ENCODE measurements at regions not wholly inside any gene's neighbourhood (a gene's known extent, or its start where the extent isn't known, plus 50 kb on each side); places are given as distances from the start of the nearest gene placed in this dataset.

- no peak for DNase-seq
- Mint-ChIP-seq H3K4me1 (peaks cover 2% of the 10 kb centered on the region), H3K9me3 (no peaks in the 10 kb centered on the region), H3K36me3 (no peaks in the 10 kb centered on the region), H3K4me3 (no peak overlapping the region), H3K27ac (no peak overlapping the region), H3K27me3 (peaks cover 46% of the 10 kb centered on the region)
- CTCF ChIA-PET = no interaction called here
Measured at GRCh38 chr20:63070771-63071540, 64.2 kb upstream of the BHLHE23 start.

- peaks cover 2% of the 10 kb centered on the region for H3K4me1 Mint-ChIP-seq
- no peaks in the 10 kb centered on the region for H3K36me3 Mint-ChIP-seq
- H3K27me3 Mint-ChIP-seq = peaks cover 46% of the 10 kb centered on the region
- no peak for DNase-seq
- H3K9me3 Mint-ChIP-seq = no peaks in the 10 kb centered on the region
- no peak overlapping the region for H3K27ac Mint-ChIP-seq
- CTCF ChIA-PET = no interaction called here
- H3K4me3 Mint-ChIP-seq = no peak overlapping the region
Measured at GRCh38 chr20:63070301-63070625, 63.5 kb upstream of the BHLHE23 start.

DNA sequence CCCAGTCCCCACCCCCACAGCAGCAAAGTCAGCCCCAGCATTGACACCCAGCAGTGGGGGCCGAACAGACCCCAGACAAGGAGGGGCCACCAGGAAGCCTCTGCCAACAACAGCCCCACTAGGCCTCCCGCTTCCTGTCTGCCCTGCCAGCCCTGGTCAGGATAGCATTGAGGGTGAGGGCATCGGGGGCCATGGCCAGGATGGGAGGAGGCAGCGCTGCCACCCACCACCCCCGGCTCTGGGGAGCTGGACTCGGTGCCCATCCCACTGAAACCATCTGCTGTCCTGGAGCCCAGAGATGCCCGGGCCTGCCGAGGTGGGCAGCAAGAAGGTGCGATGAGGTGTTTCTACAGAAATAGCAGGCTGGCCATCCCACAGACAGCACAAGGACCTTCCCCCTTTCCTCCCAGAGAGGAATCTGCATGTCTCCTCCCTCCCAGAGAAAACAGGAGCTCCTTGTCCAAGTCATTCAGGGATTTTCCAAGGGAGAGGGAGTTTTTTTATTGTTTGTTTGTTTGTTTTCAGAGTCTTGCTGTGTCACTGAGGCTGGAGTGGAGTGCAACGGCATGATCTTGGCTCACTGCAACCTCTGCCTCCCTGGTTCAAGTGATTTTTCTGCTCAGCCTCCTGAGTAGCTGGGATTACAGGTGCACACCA lies 62.1 kb upstream of the BHLHE23 start:
- no peak overlapping the region for H3K27ac Mint-ChIP-seq
- no peaks in the 10 kb centered on the region for H3K9me3 Mint-ChIP-seq
- no peak overlapping the region for H3K4me3 Mint-ChIP-seq
- peaks cover 45% of the 10 kb centered on the region for H3K27me3 Mint-ChIP-seq
- H3K36me3 Mint-ChIP-seq = no peaks in the 10 kb centered on the region
- peaks cover 2% of the 10 kb centered on the region for H3K4me1 Mint-ChIP-seq
- CTCF ChIA-PET = no interaction called here
- DNase-seq = no peak

- peaks cover 36% of the 10 kb centered on the region for H3K27me3 Mint-ChIP-seq
- CTCF ChIA-PET = no interaction called here
- H3K9me3 Mint-ChIP-seq = no peaks in the 10 kb centered on the region
- H3K27ac Mint-ChIP-seq = no peak overlapping the region
- H3K36me3 Mint-ChIP-seq = no peaks in the 10 kb centered on the region
- no peak overlapping the region for H3K4me3 Mint-ChIP-seq
- DNase-seq = no peak
- peaks cover 2% of the 10 kb centered on the region for H3K4me1 Mint-ChIP-seq
Measured at GRCh38 chr20:63067721-63068560, 61.2 kb upstream of the BHLHE23 start.

GRCh38 chr20:63067266-63067635 lies 60.5 kb upstream of the BHLHE23 start:
- H3K9me3 Mint-ChIP-seq = no peaks in the 10 kb centered on the region
- DNase-seq = no peak
- CTCF ChIA-PET = no interaction called here
- H3K4me3 Mint-ChIP-seq = no peak overlapping the region
- no peaks in the 10 kb centered on the region for H3K36me3 Mint-ChIP-seq
- H3K27ac Mint-ChIP-seq = no peak overlapping the region
- no peaks in the 10 kb centered on the region for H3K4me1 Mint-ChIP-seq
- H3K27me3 Mint-ChIP-seq = peaks cover 29% of the 10 kb centered on the region

GRCh38 chr20:63066506-63067265 lies 59.9 kb upstream of the BHLHE23 start:
- H3K27me3 Mint-ChIP-seq = peaks cover 27% of the 10 kb centered on the region
- CTCF ChIA-PET = no interaction called here
- no peak overlapping the region for H3K27ac Mint-ChIP-seq
- H3K4me3 Mint-ChIP-seq = no peak overlapping the region
- H3K9me3 Mint-ChIP-seq = peaks cover 3% of the 10 kb centered on the region
- no peak for DNase-seq
- no peaks in the 10 kb centered on the region for H3K36me3 Mint-ChIP-seq
- H3K4me1 Mint-ChIP-seq = no peaks in the 10 kb centered on the region

DNA sequence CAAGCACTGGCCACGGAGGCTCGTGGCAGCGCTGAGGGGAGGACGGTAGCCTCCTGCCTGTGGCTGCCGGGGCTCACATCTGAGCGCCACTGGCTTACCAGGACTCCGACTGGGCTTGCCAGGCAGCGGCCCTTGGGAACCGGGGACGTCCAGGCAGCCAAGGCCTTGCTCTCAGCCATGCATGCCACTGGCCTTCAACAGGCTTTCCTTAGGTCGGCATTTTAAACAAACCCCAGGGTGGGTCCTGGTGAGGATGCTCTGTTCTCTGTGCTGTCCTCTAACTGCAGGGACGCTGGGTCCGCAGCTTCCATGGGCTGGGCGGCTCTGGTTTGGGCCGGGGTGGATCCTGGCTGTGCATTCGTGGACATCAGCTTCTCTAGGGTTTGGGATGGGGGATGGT lies 59.1 kb upstream of the BHLHE23 start:
- Mint-ChIP-seq H3K9me3 (peaks cover 10% of the 10 kb centered on the region), H3K27ac (no peak overlapping the region), H3K27me3 (peaks cover 19% of the 10 kb centered on the region), H3K4me1 (no peaks in the 10 kb centered on the region), H3K4me3 (no peak overlapping the region), H3K36me3 (no peaks in the 10 kb centered on the region)
- CTCF ChIA-PET = no interaction called here
- no peak for DNase-seq

GRCh38 chr20:63064745-63065711 lies 58.3 kb upstream of the BHLHE23 start:
- Mint-ChIP-seq H3K4me1 (no peaks in the 10 kb centered on the region), H3K36me3 (no peaks in the 10 kb centered on the region), H3K27ac (no peak overlapping the region), H3K27me3 (peaks cover 10% of the 10 kb centered on the region), H3K4me3 (no peak overlapping the region), H3K9me3 (peaks cover 10% of the 10 kb centered on the region)
- DNase-seq = no peak
- CTCF ChIA-PET = no interaction called here

- Mint-ChIP-seq H3K27me3 (peaks cover 3% of the 10 kb centered on the region), H3K9me3 (peaks cover 10% of the 10 kb centered on the region), H3K4me1 (no peaks in the 10 kb centered on the region), H3K36me3 (no peaks in the 10 kb centered on the region), H3K27ac (no peak overlapping the region), H3K4me3 (no peak overlapping the region)
- CTCF ChIA-PET = no interaction called here
- DNase-seq = peak; percentile 10
Measured at GRCh38 chr20:63064310-63064709, 57.5 kb upstream of the BHLHE23 start.

- Mint-ChIP-seq H3K27ac (no peak overlapping the region), H3K4me3 (no peak overlapping the region), H3K27me3 (no peaks in the 10 kb centered on the region), H3K9me3 (peaks cover 10% of the 10 kb centered on the region), H3K36me3 (no peaks in the 10 kb centered on the region), H3K4me1 (no peaks in the 10 kb centered on the region)
- CTCF ChIA-PET = no interaction called here
- peak; percentile 10 for DNase-seq
Measured at GRCh38 chr20:63062188-63063140, 55.7 kb upstream of the BHLHE23 start.

- peaks cover 10% of the 10 kb centered on the region for H3K9me3 Mint-ChIP-seq
- H3K27ac Mint-ChIP-seq = no peak overlapping the region
- no peaks in the 10 kb centered on the region for H3K4me1 Mint-ChIP-seq
- no peaks in the 10 kb centered on the region for H3K36me3 Mint-ChIP-seq
- H3K27me3 Mint-ChIP-seq = no peaks in the 10 kb centered on the region
- CTCF ChIA-PET = no interaction called here
- H3K4me3 Mint-ChIP-seq = no peak overlapping the region
- peak; percentile 0 for DNase-seq
Measured at GRCh38 chr20:63061771-63062100, 55.0 kb upstream of the BHLHE23 start.

DNA sequence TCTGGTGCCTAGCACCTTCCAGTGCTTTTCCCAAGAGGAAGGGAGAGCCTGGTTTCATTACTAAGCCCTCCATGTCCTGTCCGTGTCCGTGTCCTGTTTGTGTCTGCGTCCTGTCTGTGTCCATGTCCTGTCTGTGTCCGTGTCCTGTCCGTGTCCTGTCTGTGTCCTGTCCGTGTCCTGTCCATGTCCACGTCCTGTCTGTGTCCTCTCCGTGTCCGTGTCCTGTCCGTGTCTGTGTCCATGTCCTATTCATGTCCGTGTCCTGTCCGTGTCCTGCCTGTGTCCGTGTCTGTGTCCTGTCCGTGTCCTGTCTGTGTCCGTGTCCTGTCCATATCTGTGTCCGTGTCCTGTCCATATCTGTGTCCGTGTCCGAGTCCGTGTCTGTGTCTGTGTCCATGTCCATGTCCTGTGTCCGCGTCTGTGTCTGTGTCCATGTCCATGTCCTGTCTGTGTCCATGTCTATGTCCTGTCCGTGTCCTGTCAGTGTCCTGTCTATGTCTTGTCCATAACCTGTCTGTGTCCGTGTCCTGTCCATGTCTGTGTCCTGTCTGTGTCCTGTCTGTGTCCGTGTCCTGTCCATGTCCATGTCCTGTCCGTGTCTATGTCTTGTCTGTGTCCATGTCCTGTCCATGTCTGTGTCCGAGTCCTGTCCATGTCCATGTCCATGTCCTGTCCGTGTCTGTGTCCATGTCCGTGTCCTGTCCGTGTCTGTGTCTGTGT lies 54.4 kb upstream of the BHLHE23 start:
- CTCF ChIA-PET = no interaction called here
- H3K9me3 Mint-ChIP-seq = peaks cover 10% of the 10 kb centered on the region
- DNase-seq = peak; percentile 10
- H3K4me3 Mint-ChIP-seq = no peak overlapping the region
- H3K27me3 Mint-ChIP-seq = no peaks in the 10 kb centered on the region
- no peaks in the 10 kb centered on the region for H3K4me1 Mint-ChIP-seq
- no peak overlapping the region for H3K27ac Mint-ChIP-seq
- H3K36me3 Mint-ChIP-seq = no peaks in the 10 kb centered on the region
